Right lobe of liver (tissue), 4 donors: ENCODE measurements at regions not wholly inside any gene's neighbourhood (a gene's known extent, or its start where the extent isn't known, plus 50 kb on each side); places are given as distances from the start of the nearest gene placed in this dataset.

Experiments used
- CTCF ChIP-seq, 4 donors: fragments of 200-600 bp in 3 of 4; fragments of 450-650 bp in 1 of 4; IDR thresholded peaks; one replicate each; pipeline versions ENCODE4 v1.5.1 to v1.8.0; 2016 to 2022; ENCODE audit warnings: antibody characterized with exemption in 4 of 4, mild to moderate bottlenecking in 2 of 4
- POLR2A ChIP-seq: fragments of 450-650 bp; IDR thresholded peaks from one replicate; pipeline ENCODE4 v1.6.1; 2017; ENCODE audit warnings: antibody characterized with exemption, mild to moderate bottlenecking
- donor health status: DM: no; HTN: no; CAD: no.
- donor health status: DM: no; HTN: no; CAD: no.
- donor health status: DM: no; HTN: yes; CAD: no.

- TF ChIP-seq CTCF (IDR thresholded peaks at IDR 0.05) (no peak), POLR2A (no peak)
These were observed 91.9 kb upstream of the RASEF start for GRCh38 chr9:83154821-83155220.
